SK-N-SH (cell line): ENCODE measurements at regions not wholly inside any gene's neighbourhood (a gene's known extent, or its start where the extent isn't known, plus 50 kb on each side); places are given as distances from the start of the nearest gene placed in this dataset.

ENCODE experiments used
- CTCF ChIP-seq: fragments of 200-600 bp; sonication (generic); IDR thresholded peaks from 2 replicates; pipeline ENCODE4 v1.6.1; 2017; ENCODE audit warnings: antibody characterized with exemption, mild to moderate bottlenecking, moderate library complexity
- EP300 ChIP-seq, 2 experiments: IDR thresholded peaks; 2 replicates each; pipeline versions ENCODE4 v1.4.0 to v1.6.1; 2012; ENCODE audit warnings: borderline replicate concordance in 1 of 2, low read depth in 1 of 2, low read length in 1 of 2
- JUND ChIP-seq: IDR thresholded peaks from 2 replicates; pipeline ENCODE4 v1.4.0; 2012
- NFIC ChIP-seq: IDR thresholded peaks from 2 replicates; pipeline ENCODE4 v1.4.0; 2012; ENCODE audit warnings: borderline replicate concordance
- POLR2AphosphoS5 ChIP-seq: IDR thresholded peaks from 2 replicates; pipeline ENCODE4 v1.6.1; 2012; ENCODE audit warnings: low read depth, low read length
- SIN3A ChIP-seq: IDR thresholded peaks from 2 replicates; pipeline ENCODE4 v1.6.1; 2012; ENCODE audit warnings: low read depth, mild to moderate bottlenecking, low read length, moderate library complexity, borderline replicate concordance
- USF2 ChIP-seq: fragments of 150-350 bp; IDR thresholded peaks from 2 replicates; pipeline ENCODE4 v1.6.1; 2017; ENCODE audit warnings: antibody characterized with exemption, low read length, low read depth, borderline replicate concordance
- YY1 ChIP-seq: IDR thresholded peaks from 2 replicates; pipeline ENCODE4 v1.4.0; 2012; ENCODE audit warnings: low read depth, mild to moderate bottlenecking
- TF ChIP-seq, protein P1 (sequence below): IDR thresholded peaks from 2 replicates; pipeline ENCODE4 v1.4.0; 2012; ENCODE audit warnings: low read depth

DNA sequence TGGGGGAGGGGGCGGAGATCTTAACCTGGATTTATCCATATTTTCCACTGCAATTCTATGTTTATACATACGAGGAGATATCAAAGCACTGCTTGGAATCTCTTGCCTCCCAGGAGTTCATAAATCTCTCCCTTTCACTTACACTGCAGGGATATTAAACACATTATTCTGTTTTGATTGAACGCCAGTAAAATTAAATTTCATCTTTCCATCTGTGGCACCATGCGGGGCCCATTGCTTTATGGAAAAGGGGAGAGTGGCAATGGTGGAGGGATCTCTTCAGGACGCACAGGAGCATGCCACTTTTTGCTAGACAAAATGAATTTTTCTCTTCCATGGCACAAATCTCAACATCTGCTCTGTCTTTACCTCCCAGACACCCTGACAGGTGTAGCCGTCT, 648.0 kb upstream of the PLXNA2 start:
- TF ChIP-seq YY1 (no peak), SIN3A (no peak), CTCF (no peak), JUND (no peak), EP300 (IDR thresholded peaks at IDR 0.05; ENCODE audit: borderline replicate concordance in 1 of 2, low read depth in 1 of 2, low read length in 1 of 2) (no peak), POLR2AphosphoS5 (no peak), NFIC (no peak), USF2 (no peak)
- TF ChIP-seq, protein P1, sequence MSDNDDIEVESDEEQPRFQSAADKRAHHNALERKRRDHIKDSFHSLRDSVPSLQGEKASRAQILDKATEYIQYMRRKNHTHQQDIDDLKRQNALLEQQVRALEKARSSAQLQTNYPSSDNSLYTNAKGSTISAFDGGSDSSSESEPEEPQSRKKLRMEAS: no peak
